CD4-positive, alpha-beta T cell treated with Interferon gamma for 1 hour (primary cell): ENCODE measurements at regions not wholly inside any gene's neighbourhood (a gene's known extent, or its start where the extent isn't known, plus 50 kb on each side); places are given as distances from the start of the nearest gene placed in this dataset.

Experiments
- DNase-seq: peaks from one replicate; pipeline ENCODE4 v3.0.0-alpha.2; 2020

DNA sequence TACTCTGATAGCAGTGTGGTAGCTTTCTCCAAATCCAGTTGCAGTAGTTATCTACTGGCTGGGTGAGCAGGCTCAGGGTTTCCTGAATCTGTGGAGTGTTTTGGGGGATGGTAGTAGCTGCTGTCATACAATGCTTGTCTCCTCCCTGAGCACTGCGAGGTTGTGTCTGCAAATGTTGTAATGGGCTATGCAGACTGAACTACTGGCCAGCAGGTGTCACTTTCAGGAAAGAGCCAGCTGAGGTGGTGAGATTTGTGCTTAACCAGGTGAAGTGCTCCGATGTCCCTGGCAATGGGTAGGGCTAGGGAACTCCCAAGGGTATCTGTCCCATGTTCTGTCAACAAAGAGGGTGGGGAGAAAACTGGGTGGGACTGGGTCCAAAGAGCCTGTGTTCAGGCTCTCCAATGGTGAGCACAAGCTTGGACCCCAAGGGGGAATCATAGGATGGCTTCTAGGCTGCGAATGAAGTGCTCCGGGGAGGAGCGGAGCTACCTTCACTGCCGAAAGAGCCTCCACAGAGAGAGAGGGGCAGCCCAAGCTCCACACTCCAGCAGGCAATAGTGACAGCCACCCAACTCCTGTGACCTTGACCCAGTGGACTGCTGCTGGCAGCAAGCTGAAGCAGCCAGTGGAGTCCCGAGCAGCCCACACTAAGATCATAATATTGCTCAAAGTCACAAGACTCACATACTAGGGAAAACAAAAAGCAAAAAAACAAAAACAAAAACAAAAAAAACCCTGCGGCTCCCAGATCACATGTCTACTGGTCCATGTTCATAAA is 1324.0 kb upstream of the USP15 start:
- DNase-seq, result no peak

DNA sequence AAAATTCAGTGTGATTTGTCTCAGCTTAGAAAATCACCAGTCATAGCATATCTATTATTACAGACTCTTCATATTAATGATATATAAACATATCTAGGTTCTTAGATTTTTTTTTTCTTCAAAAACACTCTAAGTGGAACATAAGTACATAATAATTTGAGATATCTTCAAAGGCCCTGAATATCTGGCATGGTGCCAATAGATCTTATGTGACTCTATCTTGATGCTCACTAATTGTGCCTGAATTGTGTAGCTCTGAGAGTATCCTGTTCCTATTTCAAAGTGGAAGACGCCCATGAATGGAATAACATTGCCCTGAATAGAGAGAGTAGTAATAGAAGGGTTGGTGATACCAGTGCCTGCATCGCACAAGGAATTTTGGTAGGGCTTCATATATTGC is 1312.7 kb upstream of the USP15 start:
- DNase-seq, result no peak

DNA sequence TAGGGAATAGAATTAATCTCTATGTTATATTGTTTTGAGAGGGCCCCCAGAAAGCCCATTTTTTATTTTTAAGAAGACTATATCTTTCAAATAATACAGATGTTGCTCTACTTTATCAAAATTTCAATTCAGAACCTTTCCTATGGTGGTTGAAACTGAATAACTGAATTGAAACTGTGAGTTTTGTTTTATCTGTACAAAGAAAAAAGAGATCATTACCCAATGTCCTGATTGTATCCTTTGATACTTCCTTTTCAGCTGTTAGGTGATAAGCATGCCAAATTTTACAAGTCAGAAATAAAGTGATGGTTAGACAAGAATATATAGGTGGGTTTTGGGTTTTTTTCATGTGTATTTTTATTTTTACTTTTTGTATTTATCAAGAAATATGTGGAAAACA is 1293.1 kb upstream of the USP15 start:
- no peak for DNase-seq

GRCh38 chr12:60977966-60978365 is 1282.2 kb upstream of the USP15 start:
- no peak for DNase-seq

GRCh38 chr12:60980558-60980957 is 1279.6 kb upstream of the USP15 start:
- no peak for DNase-seq

- DNase-seq, result no peak
These were observed 1278.7 kb upstream of the USP15 start for GRCh38 chr12:60981473-60981872.

DNA sequence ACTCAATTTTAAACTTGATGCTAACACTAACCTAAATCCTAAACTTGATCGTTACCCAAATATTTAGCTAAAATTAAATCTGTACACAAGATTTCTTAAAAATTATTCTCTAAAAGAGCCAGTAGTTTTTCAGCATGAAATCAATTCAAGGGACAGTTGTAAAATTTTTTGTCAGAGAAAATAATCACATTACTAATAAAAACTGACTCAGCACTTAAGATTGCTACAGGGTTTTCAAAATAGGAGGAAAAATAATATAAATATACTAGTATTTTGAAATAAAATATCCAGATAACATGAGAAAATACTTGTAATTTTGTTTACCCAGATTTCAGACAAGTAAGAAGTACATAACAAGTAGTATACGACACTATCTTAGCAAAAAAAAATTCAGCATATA is 1268.1 kb upstream of the USP15 start:
- DNase-seq, result no peak

GRCh38 chr12:60995256-60995825 is 1264.9 kb upstream of the USP15 start:
- DNase-seq, result no peak

- no peak for DNase-seq
These were observed 1262.3 kb upstream of the USP15 start for GRCh38 chr12:60997869-60998378.

DNA sequence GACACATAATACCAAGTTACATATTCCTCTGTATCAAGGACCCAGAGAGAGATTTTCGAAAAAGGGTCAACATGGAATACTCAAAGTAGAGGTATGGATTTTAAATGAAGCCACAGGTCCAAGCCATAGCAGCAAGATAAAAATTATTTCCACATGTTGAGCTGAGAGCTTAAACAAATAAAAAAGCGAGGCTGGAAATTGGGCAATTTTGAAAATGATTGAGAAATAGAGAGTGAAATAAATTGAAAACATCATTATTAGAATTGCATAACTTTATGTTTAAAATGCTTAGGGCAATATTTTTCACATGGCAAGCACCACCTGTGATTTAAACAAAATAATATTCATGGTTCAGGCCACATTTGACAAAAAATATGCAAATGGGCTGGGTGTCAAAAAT is 1251.0 kb upstream of the USP15 start:
- DNase-seq, result no peak

GRCh38 chr12:61011767-61012423 is 1248.3 kb upstream of the USP15 start:
- no peak for DNase-seq

DNA sequence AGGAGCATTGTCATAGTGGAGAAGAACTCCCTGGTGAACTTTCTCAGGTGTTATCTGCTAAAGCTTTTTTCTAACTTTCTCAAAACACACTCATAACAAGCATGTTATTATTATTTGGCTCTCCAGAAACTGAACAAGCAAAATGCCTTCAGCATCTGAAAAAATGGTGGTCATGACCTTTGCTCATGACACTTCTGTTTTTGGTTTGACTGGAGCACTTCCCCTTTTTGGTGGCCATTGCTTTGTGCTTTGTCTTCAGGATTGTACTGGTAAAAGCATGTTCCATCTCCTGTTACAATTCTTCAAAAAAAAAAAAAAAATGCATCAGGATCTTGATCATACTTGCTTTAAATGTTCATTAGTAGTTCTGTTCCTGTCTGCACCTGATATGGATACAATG is 1241.6 kb upstream of the USP15 start:
- no peak for DNase-seq

DNA sequence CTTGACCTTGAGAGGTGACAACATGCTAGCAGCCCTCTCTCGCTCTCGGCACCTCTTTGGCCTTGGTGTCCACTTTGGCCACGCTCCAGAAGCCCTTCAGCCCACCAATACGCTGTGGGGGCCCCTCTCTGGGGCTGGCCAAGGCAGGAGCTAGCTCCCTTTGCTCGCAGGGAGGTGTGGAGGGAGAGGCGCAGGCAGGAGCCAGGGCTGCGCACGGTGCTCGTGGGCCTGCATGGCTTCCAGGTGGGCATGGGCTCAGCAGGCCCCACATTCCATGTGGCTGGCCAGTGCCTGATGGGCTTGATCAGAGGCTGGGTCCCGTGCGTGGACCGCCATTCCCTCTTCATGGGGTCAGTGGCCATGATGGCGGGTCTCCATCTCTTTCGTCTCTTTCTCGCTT is 1237.0 kb upstream of the USP15 start:
- no peak for DNase-seq

DNA sequence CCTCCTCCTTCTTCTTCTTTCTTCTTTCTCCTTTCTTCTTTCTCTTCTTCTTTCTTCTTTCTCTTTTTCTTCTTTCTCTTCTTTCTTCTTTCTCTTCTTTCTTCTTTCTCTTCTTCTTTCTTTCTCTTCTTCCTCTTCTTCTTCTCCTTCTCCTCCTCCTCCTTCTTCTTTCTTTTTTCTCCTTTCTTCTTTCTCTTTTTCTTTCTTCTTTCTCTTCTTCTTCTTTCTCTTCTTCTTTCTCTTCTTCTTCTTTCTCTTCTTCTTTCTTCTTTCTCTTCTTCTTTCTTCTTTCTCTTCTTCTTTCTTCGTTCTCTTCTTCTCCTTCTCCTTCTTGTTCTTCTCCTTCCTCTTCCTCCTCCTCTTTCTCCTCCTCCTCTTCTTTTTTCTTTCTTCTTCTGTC is 1230.7 kb upstream of the USP15 start:
- no peak for DNase-seq

DNA sequence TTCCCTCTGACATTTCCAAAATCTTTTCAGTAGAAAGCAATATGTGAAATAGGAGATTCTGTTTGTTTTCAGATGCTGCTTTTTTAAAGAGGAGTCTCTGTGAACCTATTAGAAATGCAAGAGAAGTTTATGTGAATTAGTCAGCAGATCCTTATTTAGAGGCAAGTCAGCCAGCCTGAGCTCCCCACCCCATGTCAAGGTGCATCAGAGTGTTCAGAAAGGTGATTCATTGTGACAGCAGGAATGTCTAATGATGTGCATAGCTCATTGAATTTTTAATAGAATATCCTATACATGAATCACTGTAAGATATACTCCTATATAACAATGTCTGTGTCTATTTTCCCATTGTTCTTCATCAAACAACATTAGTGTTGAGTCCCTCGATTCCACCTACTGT is 1222.4 kb upstream of the USP15 start:
- no peak for DNase-seq

- DNase-seq, result no peak
These were observed 1216.4 kb upstream of the USP15 start for GRCh38 chr12:61043838-61044237.

DNA sequence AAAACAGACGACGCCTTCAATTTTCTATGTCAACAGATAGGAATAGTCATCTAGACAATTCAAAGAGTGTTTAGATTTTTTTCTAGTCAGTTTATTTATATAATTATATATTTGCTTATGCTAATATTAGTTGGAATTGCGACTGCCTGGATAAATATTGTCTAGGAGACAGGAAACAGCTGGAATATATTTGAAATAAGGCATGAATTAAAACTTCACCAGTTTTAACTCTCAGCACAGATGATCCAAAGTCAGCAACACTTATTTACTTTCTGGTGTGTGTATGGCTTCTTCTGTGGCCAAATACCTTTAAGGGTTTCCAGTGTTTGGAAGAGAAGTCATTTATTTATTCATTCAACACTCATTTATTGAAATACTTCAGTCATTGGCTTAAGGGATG is 1215.4 kb upstream of the USP15 start:
- DNase-seq, result no peak

DNA sequence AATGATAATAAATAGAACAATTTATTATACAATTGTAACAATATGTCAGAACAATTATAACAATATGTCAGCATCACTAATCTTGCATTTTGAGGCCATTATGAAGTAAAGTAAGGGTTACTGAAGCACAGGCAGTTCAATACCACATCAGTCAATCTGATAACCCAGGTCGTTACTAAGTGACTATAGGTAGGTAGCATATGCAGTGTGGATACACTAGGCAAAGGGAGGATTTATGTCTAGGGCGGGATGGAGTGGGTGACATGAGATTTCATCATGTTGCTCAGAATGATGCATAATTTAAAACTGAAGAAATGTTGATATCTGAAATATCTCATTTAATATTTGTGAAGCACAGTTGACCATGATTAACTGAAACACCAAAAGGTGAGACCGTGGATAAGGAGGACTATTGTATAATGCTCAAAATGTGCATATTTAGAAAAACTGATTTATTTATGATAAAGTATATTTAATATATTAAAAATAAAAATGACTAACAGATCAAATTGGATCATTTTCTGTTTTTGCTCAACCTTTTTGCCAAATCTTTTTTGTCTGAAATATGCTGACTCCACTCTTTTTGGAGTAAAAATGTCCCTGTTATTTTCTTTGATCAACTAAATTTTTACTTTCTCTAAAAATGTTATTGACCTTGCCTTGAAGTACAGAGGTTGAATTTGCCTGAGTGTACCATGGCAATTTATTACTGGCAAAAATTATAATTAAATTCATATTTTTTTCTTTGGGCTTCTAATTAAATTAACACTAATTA is 1189.4 kb upstream of the USP15 start:
- no peak for DNase-seq

- DNase-seq, result no peak
These were observed 1187.5 kb upstream of the USP15 start for GRCh38 chr12:61072717-61073116.

GRCh38 chr12:61095111-61095510 is 1165.1 kb upstream of the USP15 start:
- DNase-seq, result no peak

GRCh38 chr12:61098031-61098580 is 1162.1 kb upstream of the USP15 start:
- DNase-seq, result no peak

DNA sequence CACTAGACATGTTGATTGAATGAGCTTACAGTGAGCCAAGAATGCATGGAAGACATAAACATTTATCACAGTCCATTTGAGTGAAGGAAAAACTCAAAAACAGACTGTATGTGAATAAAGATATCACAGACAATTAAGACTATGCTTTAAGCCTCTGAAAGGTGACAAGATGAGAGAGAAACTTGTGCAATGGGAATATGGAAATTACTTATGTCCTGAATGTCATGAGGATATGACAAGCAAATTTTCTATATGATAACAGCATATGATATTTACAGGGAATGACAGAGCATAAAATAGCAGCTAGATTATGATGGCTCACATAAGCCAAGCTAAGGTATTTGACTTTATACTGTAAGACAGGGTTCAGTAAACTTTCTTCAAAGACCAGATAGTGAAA is 1153.1 kb upstream of the USP15 start:
- no peak for DNase-seq

DNA sequence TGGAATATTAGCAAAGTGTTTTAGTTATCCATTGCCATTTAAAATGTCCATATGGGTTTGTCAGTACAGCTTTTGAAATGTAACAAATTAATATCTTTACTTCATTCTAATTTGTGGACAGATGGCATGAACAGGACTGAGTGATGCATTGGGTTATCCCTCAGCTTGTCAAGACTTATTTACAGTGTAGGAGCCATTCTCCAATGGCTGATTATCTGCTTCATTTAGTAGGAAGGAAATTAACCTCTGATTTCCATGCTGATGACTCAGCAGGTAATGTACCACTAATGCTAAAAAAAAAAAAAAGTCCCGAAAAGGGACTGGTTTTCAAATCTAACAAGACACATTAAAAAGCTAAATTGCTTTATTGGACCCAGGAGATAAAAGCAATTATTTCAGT is 1149.0 kb upstream of the USP15 start:
- DNase-seq, result no peak
